ENCODE measurements at regions not wholly inside any gene's neighbourhood (a gene's known extent, or its start where the extent isn't known, plus 50 kb on each side); places are given as distances from the start of the nearest gene placed in this dataset.
A peak's percentile ranks its signal among the peaks of the same experiment; 100 is the strongest.

DNA sequence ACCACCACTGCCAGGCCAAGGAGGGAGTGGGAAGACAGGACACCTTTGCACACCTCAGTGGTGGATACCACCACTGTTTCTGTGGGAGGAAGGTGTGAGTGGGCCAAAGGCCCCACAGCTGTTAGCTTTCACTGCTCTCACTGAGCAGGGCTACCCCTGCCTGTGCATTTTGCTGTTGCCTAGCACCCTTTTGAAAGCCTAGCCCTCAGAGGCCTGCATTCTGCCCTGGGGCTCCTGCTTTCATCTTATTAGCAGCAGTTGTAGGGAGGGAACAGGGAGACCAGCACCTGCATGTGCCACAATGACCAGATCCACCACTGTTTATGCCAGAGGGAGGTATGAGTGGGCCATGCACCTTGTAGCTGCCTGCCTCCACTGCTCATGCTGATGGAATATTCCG is 110.9 kb upstream of the C21orf91 start:
- H3K4me1 ChIP-seq (ENCODE audit: control insufficient read depth in 2 of 2, insufficient read depth in 2 of 2, low read length in 2 of 2), result no peaks in the 10 kb centered on the region
- DNase-seq (ENCODE audit: low read depth in 6 of 9, low spot score in 9 of 9), result no peak
- no peaks in the 10 kb centered on the region for H3K9me3 ChIP-seq (ENCODE audit: control insufficient read depth in 2 of 2, insufficient read depth in 1 of 2, low read length in 1 of 2)
- H3K27me3 ChIP-seq (ENCODE audit: control insufficient read depth in 2 of 2, insufficient read depth in 1 of 2, low read length in 1 of 2), result no peaks in the 10 kb centered on the region
- no peak overlapping the region for H3K4me3 ChIP-seq (ENCODE audit: low read length in 2 of 2)
- WGBS, result 97% methylated on average over 1 of the region's 1 CpG
- no peaks in the 10 kb centered on the region for H3K36me3 ChIP-seq (ENCODE audit: control insufficient read depth in 2 of 2, insufficient read depth in 2 of 2, low read length in 1 of 2)
- H3K27ac ChIP-seq (ENCODE audit: low read depth in 1 of 2, low read length in 1 of 2), result no peak overlapping the region

DNA sequence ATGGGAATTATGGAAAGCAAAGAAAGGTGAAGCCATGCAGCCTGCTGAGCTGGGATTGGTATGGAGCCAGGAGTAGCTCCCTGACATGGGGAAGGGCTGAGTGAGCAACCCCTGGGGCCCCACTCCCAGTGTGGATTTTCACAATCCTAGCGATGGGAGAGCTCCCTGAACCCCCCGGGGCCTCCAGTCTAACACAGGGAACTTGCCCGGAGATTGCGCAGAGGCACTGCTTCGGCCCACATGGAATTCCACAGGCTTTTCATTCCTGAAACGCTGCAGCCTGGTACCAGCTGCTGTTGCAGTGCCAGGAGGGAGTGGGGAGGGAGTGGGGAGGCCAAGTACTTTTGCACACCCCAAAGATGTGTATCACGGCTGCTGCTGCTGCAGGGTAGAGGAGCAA is 110.4 kb upstream of the C21orf91 start:
- Histone ChIP-seq H3K4me1 (ENCODE audit: control insufficient read depth in 2 of 2, insufficient read depth in 2 of 2, low read length in 2 of 2) (no peaks in the 10 kb centered on the region), H3K27ac (ENCODE audit: low read depth in 1 of 2, low read length in 1 of 2) (no peak overlapping the region), H3K9me3 (ENCODE audit: control insufficient read depth in 2 of 2, insufficient read depth in 1 of 2, low read length in 1 of 2) (no peaks in the 10 kb centered on the region), H3K4me3 (ENCODE audit: low read length in 2 of 2) (no peak overlapping the region), H3K36me3 (ENCODE audit: control insufficient read depth in 2 of 2, insufficient read depth in 2 of 2, low read length in 1 of 2) (no peaks in the 10 kb centered on the region), H3K27me3 (ENCODE audit: control insufficient read depth in 2 of 2, insufficient read depth in 1 of 2, low read length in 1 of 2) (no peaks in the 10 kb centered on the region)
- DNase-seq (ENCODE audit: low read depth in 6 of 9, low spot score in 9 of 9), result no peak
- 95% methylated on average over 7 of the region's 7 CpGs for WGBS

DNA sequence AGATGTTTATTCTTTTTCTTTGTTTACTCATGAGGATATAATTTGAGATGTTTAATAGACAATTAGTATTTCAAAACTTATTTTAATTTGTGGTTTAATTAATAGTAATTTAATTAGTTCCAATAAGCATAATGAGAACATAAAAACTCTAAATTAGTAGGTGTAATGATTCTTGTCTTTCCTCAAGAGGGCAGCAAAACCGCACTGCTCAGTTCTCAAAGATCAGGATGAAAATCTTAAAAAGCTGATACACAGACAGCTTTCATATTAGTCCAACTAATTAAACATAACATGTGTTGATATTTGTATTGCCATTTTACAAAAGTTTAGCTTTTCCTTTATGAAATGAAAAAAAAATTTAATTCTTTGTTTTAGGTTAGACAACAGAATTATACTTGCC is 106.7 kb upstream of the C21orf91 start:
- 76% methylated on average over 1 of the region's 1 CpG for whole genome bisulfite sequencing
- H3K36me3 ChIP-seq (ENCODE audit: control insufficient read depth in 2 of 2, insufficient read depth in 2 of 2, low read length in 1 of 2), result no peaks in the 10 kb centered on the region
- no peak overlapping the region for H3K27ac ChIP-seq (ENCODE audit: low read depth in 1 of 2, low read length in 1 of 2)
- H3K4me3 ChIP-seq (ENCODE audit: low read length in 2 of 2), result no peak overlapping the region
- H3K27me3 ChIP-seq (ENCODE audit: control insufficient read depth in 2 of 2, insufficient read depth in 1 of 2, low read length in 1 of 2), result no peaks in the 10 kb centered on the region
- H3K4me1 ChIP-seq (ENCODE audit: control insufficient read depth in 2 of 2, insufficient read depth in 2 of 2, low read length in 2 of 2), result no peaks in the 10 kb centered on the region
- no peaks in the 10 kb centered on the region for H3K9me3 ChIP-seq (ENCODE audit: control insufficient read depth in 2 of 2, insufficient read depth in 1 of 2, low read length in 1 of 2)
- peak in 1 of 9 donors; percentile 6 for DNase-seq (ENCODE audit: low read depth in 6 of 9, low spot score in 9 of 9)

DNA sequence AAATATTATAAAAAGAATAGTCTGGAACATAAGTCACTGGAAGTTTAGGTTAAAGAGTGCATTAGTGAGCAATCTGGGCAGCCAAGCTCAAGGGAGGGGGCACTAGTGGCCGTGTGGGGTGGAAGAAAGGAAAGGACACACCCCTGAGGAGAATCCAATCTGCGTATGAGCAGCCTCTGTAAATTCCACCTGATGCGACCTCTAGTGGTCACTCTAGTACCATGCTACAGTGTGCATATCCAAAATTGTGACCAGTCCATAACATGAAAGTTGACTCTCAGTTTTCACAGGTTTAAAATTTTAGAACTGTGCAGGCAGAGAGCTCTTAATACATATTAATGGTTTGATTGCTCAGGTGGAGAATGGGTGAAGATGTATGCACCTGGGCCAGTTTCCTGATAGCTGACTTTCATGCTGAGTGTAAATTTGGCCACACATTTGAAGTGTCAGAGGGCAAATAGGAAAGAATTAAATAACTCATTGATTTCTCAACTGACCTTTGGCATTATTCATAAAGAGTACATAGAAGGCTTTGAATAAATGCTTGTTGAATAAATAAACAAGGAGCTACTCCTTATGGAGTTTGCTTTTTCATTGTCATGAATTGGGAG is 105.9 kb upstream of the C21orf91 start:
- 1% methylated on average over 3 of the region's 3 CpGs for WGBS
- H3K27ac ChIP-seq (ENCODE audit: low read depth in 1 of 2, low read length in 1 of 2), result no peak overlapping the region
- H3K4me3 ChIP-seq (ENCODE audit: low read length in 2 of 2), result no peak overlapping the region
- DNase-seq (ENCODE audit: low read depth in 6 of 9, low spot score in 9 of 9), result peak in 7 of 9 donors; percentile 9 to 63 (median 41)
- H3K4me1 ChIP-seq (ENCODE audit: control insufficient read depth in 2 of 2, insufficient read depth in 2 of 2, low read length in 2 of 2), result no peaks in the 10 kb centered on the region
- no peaks in the 10 kb centered on the region for H3K9me3 ChIP-seq (ENCODE audit: control insufficient read depth in 2 of 2, insufficient read depth in 1 of 2, low read length in 1 of 2)
- no peaks in the 10 kb centered on the region for H3K36me3 ChIP-seq (ENCODE audit: control insufficient read depth in 2 of 2, insufficient read depth in 2 of 2, low read length in 1 of 2)
- H3K27me3 ChIP-seq (ENCODE audit: control insufficient read depth in 2 of 2, insufficient read depth in 1 of 2, low read length in 1 of 2), result no peaks in the 10 kb centered on the region

DNA sequence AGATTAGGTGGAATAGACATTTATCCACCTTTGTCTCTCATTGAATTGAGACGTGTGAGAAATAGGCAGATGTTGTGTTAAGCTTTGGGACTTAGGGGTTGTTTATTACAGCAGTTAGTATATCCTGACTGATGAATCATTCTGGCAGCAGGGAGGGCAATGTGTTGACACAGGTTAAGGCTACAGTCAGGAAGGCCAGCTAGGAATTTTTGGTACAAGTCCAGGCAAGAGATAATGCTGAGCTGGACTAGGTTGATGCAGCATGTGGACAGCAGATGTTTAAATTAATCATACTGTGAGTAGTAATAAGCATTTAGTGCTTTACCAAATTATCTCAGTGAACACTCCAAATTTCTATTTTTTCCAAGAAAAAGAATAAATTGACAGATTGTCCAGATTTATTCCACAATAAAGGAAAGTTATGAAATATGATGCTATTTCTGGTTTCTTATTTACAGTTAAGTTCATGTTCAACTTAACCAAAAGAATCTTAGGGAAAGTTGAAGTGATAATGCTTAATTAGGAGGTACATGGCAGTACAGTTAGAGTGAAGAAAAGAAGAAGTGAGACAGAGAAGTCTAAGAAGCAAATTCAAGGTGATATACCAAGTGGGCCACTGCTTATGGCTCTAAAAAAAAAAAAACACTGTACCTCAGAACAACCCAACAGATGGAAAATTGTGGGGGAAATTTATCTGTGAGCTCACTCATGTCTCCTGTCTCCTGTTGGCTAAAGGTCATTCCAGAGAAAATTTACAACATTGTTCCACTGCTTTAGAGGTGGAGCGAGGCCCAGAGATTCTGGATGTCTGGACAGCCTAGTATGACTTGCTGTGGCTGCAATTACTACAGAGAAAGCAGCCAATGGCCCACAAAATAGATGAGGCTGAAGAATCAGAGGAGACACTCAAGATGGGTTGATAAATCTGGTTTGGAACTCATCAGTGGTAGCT is 102.7 kb upstream of the C21orf91 start:
- Histone ChIP-seq H3K27ac (ENCODE audit: low read depth in 1 of 2, low read length in 1 of 2) (peak overlapping the region in 1 of 2 donors; percentile 46), H3K4me1 (ENCODE audit: control insufficient read depth in 2 of 2, insufficient read depth in 2 of 2, low read length in 2 of 2) (no peaks in the 10 kb centered on the region), H3K9me3 (ENCODE audit: control insufficient read depth in 2 of 2, insufficient read depth in 1 of 2, low read length in 1 of 2) (peaks cover 0 to 7% of the 10 kb centered on the region in 2 donors), H3K36me3 (ENCODE audit: control insufficient read depth in 2 of 2, insufficient read depth in 2 of 2, low read length in 1 of 2) (no peaks in the 10 kb centered on the region), H3K27me3 (ENCODE audit: control insufficient read depth in 2 of 2, insufficient read depth in 1 of 2, low read length in 1 of 2) (no peaks in the 10 kb centered on the region), H3K4me3 (ENCODE audit: low read length in 2 of 2) (no peak overlapping the region)
- WGBS, result 96% methylated on average over 2 of the region's 2 CpGs
- DNase-seq (ENCODE audit: low read depth in 6 of 9, low spot score in 9 of 9), result no peak

DNA sequence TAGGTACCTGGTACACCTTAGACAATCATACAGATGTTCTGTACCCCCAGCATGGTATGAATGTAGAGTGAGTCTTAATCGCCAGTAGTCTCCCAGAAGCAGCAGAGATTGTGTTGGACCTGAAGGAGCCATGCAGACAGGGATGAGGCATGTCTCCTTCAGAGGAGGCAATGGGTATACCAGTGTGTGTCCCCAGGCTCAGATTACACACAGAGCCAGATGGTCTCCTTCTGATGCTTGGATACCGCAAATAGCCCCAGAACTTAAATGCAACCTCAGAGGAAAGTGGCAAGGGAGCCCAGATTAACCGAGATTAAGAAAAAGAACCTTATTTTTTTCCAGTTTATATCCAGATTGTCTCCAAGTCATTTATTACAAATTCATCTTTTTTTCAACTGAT is 96.8 kb upstream of the C21orf91 start:
- Histone ChIP-seq H3K9me3 (ENCODE audit: control insufficient read depth in 2 of 2, insufficient read depth in 1 of 2, low read length in 1 of 2) (peaks cover 0 to 7% of the 10 kb centered on the region in 2 donors), H3K4me1 (ENCODE audit: control insufficient read depth in 2 of 2, insufficient read depth in 2 of 2, low read length in 2 of 2) (no peaks in the 10 kb centered on the region), H3K36me3 (ENCODE audit: control insufficient read depth in 2 of 2, insufficient read depth in 2 of 2, low read length in 1 of 2) (no peaks in the 10 kb centered on the region), H3K27me3 (ENCODE audit: control insufficient read depth in 2 of 2, insufficient read depth in 1 of 2, low read length in 1 of 2) (no peaks in the 10 kb centered on the region), H3K27ac (ENCODE audit: low read depth in 1 of 2, low read length in 1 of 2) (no peak overlapping the region), H3K4me3 (ENCODE audit: low read length in 2 of 2) (no peak overlapping the region)
- WGBS, result 94% methylated on average over 3 of the region's 3 CpGs
- DNase-seq (ENCODE audit: low read depth in 6 of 9, low spot score in 9 of 9), result no peak

DNA sequence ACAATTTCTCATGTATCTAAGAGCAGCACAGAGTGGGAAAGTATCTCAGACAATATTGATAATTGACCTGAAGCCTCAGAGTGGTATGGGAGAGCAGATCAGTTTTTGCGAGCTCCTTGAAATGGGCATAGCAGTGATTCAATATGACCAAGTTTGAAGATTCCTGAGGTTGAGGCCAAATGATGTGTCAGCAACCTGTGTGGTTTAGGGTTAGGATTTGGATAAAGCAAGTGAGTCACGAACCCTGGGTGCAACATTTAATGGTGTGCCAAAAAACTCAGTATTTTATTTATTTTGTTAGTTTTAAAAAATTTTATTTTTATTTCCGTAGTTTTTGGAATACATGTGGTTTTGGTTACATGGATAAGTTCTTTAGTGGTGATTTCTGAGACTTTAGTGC is 92.5 kb upstream of the C21orf91 start:
- 96% methylated on average over 3 of the region's 3 CpGs for WGBS
- H3K9me3 ChIP-seq (ENCODE audit: control insufficient read depth in 2 of 2, insufficient read depth in 1 of 2, low read length in 1 of 2), result no peaks in the 10 kb centered on the region
- no peak overlapping the region for H3K4me3 ChIP-seq (ENCODE audit: low read length in 2 of 2)
- no peak for DNase-seq (ENCODE audit: low read depth in 6 of 9, low spot score in 9 of 9)
- no peak overlapping the region for H3K27ac ChIP-seq (ENCODE audit: low read depth in 1 of 2, low read length in 1 of 2)
- H3K4me1 ChIP-seq (ENCODE audit: control insufficient read depth in 2 of 2, insufficient read depth in 2 of 2, low read length in 2 of 2), result no peaks in the 10 kb centered on the region
- no peaks in the 10 kb centered on the region for H3K36me3 ChIP-seq (ENCODE audit: control insufficient read depth in 2 of 2, insufficient read depth in 2 of 2, low read length in 1 of 2)
- H3K27me3 ChIP-seq (ENCODE audit: control insufficient read depth in 2 of 2, insufficient read depth in 1 of 2, low read length in 1 of 2), result no peaks in the 10 kb centered on the region

DNA sequence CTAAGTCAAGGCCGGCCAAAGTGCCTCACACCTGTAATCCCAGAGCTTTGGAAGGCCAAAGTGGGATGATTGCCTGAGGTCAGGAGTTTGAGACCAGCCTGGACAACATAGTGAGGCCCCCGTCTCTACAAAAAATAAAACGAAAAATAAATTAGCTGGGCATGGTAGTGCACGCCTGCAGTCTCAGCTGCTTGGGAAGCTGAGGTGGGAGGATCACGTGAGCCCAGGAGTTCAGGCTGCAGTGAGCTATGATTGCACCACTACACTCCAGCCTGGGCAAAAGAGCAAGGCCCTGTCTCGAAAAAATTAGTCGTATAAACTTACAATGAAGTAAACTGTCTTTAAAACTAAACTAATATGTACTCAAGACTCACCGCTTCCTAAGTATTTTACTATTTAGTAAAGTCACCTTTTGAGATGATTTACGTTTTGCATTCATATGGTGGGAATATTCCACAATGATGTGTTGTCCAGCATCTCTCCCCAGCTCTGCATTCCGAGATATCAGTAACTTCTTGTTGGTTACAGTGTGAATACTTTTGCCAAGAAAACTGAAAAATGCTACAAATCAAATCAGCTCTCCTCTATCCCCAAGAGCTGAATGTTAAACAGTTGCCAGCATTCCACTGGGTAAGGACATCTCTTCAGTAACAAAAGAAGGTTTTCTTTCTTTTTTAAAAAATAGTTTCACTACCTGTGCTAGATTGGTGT is 84.9 kb upstream of the C21orf91 start:
- Histone ChIP-seq H3K4me1 (ENCODE audit: control insufficient read depth in 2 of 2, insufficient read depth in 2 of 2, low read length in 2 of 2) (no peaks in the 10 kb centered on the region), H3K9me3 (ENCODE audit: control insufficient read depth in 2 of 2, insufficient read depth in 1 of 2, low read length in 1 of 2) (no peaks in the 10 kb centered on the region), H3K27ac (ENCODE audit: low read depth in 1 of 2, low read length in 1 of 2) (no peak overlapping the region), H3K27me3 (ENCODE audit: control insufficient read depth in 2 of 2, insufficient read depth in 1 of 2, low read length in 1 of 2) (no peaks in the 10 kb centered on the region), H3K4me3 (ENCODE audit: low read length in 2 of 2) (no peak overlapping the region), H3K36me3 (ENCODE audit: control insufficient read depth in 2 of 2, insufficient read depth in 2 of 2, low read length in 1 of 2) (no peaks in the 10 kb centered on the region)
- no peak for DNase-seq (ENCODE audit: low read depth in 6 of 9, low spot score in 9 of 9)
- 91% methylated on average over 10 of the region's 10 CpGs for WGBS
